ENCODE measurements at regions not wholly inside any gene's neighbourhood (a gene's known extent, or its start where the extent isn't known, plus 50 kb on each side); places are given as distances from the start of the nearest gene placed in this dataset.

DNA sequence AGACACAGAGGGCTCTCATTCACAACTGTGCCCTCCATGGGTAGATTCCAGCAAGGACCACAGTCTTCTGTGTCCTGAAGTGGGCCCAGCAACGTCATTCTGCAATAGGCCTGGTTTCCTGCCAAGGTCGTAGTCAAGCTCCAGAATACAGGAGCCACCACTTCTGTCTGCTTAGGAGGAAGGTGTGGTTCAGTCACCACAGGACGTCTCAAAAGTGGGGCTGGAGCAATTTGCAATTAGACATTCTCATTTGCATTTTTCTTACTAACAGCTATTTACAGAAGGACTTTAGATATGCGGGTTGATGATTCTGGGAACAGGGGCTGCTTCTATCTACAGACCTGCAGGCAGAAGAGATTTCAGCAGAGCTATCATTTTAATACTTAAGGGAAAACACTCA, 58.7 kb upstream of the MYRIP start:
- TF ChIP-seq, protein P1, sequence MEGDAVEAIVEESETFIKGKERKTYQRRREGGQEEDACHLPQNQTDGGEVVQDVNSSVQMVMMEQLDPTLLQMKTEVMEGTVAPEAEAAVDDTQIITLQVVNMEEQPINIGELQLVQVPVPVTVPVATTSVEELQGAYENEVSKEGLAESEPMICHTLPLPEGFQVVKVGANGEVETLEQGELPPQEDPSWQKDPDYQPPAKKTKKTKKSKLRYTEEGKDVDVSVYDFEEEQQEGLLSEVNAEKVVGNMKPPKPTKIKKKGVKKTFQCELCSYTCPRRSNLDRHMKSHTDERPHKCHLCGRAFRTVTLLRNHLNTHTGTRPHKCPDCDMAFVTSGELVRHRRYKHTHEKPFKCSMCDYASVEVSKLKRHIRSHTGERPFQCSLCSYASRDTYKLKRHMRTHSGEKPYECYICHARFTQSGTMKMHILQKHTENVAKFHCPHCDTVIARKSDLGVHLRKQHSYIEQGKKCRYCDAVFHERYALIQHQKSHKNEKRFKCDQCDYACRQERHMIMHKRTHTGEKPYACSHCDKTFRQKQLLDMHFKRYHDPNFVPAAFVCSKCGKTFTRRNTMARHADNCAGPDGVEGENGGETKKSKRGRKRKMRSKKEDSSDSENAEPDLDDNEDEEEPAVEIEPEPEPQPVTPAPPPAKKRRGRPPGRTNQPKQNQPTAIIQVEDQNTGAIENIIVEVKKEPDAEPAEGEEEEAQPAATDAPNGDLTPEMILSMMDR (conservative IDR thresholded peaks at IDR 0.05; ENCODE audit: low read depth, low read length) = no peak
- no peak for DNase-seq (ENCODE audit: low read depth)
- no peak overlapping the region for H3K4me3 ChIP-seq (ENCODE audit: low read length)

DNA sequence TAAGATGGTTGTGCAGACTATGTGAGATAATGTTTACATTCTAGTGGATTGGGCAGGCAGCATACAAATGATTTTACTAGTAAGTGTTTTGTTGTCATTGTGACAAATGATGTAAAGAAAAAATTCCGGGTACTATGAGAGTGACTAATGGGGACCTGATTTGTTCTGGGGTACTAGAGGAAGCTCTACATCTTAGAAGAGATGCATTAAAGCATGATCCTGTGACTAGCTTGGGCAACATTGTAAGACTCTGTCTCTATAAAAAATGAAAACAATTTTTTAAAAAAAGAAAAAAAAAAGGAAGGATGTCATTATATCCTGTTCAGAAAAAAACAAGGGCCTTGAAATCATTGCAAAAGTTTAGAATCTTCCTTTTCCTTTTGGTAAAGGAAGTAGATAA, 58.1 kb upstream of the MYRIP start:
- TF ChIP-seq, protein P1 (conservative IDR thresholded peaks at IDR 0.05; ENCODE audit: low read depth, low read length) = no peak
- no peak overlapping the region for H3K4me3 ChIP-seq (ENCODE audit: low read length)
- DNase-seq (ENCODE audit: low read depth) = no peak

DNA sequence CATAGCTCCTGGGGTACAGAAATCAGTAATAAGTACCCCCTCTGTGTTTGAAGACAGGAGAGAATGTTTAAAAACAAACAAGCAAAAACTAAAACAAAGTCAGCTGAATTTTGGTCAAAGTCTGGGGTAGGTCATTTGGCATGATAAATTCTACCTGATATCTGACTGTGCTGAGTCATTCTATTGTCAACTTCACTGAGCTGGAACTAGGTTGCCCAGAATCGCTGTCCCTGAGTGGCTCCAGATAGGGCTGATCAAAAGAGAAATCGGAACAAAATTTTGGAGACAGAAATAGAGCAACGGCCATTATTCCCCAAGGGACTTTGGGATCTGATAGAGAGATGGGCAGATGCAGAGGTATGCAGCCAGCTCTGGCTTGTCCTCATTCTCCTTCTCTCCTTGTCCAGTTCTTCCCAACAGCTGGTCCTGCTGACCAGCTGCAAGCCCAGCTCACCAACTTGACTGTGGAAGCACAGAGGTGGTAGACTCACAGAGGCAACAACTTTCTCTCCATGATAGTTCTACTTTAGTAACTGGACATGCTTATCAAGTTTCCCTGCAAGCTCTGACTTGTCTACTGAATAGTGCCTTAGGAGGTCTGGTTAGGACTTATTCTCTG, 57.3 kb upstream of the MYRIP start:
- no peak for DNase-seq (ENCODE audit: low read depth)
- no peak overlapping the region for H3K4me3 ChIP-seq (ENCODE audit: low read length)
- TF ChIP-seq, protein P1 (conservative IDR thresholded peaks at IDR 0.05; ENCODE audit: low read depth, low read length) = no peak

DNA sequence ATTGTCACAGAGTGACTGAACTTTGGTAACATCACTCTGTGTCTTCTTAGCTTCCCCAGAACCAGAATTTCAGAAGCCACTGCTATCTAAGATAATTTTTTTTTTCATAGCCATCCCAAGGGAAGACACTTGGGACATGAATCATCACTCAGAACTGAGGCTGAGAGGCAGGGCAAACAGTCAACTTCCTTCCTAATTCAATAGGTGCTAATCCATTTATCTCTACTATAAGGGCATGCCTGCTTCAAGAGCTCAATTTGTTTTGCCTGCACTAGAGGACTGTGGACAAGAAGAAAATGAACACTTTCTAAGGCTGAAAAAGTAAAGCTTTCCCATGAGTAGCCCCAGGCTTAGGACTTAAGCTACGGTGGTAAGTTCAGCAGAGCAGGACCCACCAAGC, 56.7 kb upstream of the MYRIP start:
- no peak for DNase-seq (ENCODE audit: low read depth)
- TF ChIP-seq, protein P1 (conservative IDR thresholded peaks at IDR 0.05; ENCODE audit: low read depth, low read length) = no peak
- no peak overlapping the region for H3K4me3 ChIP-seq (ENCODE audit: low read length)

DNA sequence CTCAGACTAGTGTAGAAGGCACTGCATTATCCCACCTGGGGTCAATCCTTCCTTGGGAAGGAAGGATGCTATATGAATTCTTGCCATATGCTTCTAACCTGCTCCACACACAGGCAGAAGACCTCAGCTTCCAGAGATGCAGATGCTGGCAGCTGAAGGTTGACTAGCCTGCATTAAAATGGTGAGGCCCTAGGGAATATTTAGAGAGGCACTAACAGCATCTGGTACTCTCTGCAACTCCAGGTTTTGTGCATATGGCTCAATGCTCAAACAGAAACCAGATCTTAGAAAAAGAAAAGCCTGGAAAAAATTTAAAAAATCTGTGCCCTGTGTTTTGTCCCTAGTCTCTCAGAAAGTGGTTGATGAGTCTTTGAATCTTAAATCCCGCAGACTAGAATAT, 56.0 kb upstream of the MYRIP start:
- DNase-seq (ENCODE audit: low read depth) = no peak
- TF ChIP-seq, protein P1 (conservative IDR thresholded peaks at IDR 0.05; ENCODE audit: low read depth, low read length) = no peak
- no peak overlapping the region for H3K4me3 ChIP-seq (ENCODE audit: low read length)

DNA sequence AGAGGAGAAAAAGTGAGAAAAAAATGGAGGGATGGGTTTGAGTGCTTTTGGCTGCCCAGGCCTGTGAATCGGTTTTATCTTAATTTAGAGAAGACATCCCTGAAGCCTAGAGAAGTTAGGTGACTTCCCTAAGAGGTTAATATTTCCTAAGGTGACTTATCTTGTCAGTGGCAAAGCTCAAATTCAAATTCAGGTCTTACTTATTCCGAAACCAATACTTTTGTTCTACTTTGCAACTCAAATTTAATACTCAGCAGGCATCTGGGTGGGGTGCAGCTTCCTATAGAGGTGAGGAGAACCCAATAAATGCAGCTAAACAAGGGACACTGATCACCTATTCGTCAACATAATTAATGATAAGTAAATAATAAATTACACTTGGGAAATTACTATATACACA, 54.9 kb upstream of the MYRIP start:
- H3K4me3 ChIP-seq (ENCODE audit: low read length) = no peak overlapping the region
- no peak for DNase-seq (ENCODE audit: low read depth)
- TF ChIP-seq, protein P1 (conservative IDR thresholded peaks at IDR 0.05; ENCODE audit: low read depth, low read length) = no peak

DNA sequence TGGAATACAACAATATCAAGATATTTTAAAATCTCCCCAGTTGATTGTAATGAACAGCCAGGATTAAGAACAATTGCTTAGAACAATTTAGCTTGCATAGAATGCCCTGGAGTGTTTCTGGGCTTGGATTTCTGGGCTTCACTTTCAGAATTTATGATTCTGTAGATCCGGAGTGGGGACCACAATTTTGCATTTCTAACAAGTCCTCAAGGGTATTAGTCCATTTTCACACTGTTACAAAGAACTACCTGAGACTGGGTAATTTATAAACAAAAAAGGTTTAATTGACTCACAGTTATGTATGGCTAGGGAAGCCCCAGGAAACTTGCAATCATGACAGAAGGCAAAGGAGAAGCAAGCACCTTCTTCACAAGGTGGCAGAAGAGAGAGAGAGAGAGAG, 54.3 kb upstream of the MYRIP start:
- DNase-seq (ENCODE audit: low read depth) = no peak
- TF ChIP-seq, protein P1 (conservative IDR thresholded peaks at IDR 0.05; ENCODE audit: low read depth, low read length) = no peak
- H3K4me3 ChIP-seq (ENCODE audit: low read length) = no peak overlapping the region
